GM12865 (cell line): ENCODE measurements at regions not wholly inside any gene's neighbourhood (a gene's known extent, or its start where the extent isn't known, plus 50 kb on each side); places are given as distances from the start of the nearest gene placed in this dataset.
"Not testable (repeated sequence)": the region's sequence is repeated elsewhere in the genome, so short reads cannot be mapped to it uniquely, and the experiment has no call there.

Source experiments
- DNase-seq: peaks from one replicate; pipeline ENCODE4 v3.0.0; 2010; ENCODE audit warnings: low read depth
- H3K4me3 ChIP-seq: 2 replicates; pipeline ENCODE4 v1.5.1; 2011; ENCODE audit warnings: mild to moderate bottlenecking, low read depth, low read length, control low read depth
- TF ChIP-seq, protein P1 (sequence below): IDR thresholded peaks from 2 replicates; pipeline ENCODE4 v1.5.1; 2011; ENCODE audit warnings: low read length, control low read depth, low read depth, inconsistent platforms; ENCODE audit not compliant: insufficient read depth; ENCODE audit errors: missing control alignments

DNA sequence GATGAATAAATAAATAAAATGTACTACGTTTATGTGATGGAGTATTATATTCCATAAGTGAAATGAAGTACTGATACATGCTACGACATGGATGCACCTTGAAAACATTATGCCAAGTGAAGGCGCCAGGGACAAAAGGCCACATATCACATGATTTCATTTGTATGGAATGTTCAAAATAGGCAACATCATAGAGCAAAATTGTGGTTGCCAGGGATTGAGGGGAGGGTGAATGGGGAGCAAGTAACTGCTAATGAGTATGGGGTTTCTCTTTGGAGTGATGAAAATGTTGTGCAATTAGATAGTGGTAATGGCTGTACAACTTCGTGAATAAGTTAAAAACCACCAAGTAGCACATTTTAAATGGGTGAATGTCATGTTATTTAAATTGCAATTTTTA is 132.8 kb downstream of the SLC38A4 start:
- no peak overlapping the region for H3K4me3 ChIP-seq
- no peak for DNase-seq
- TF ChIP-seq, protein P1, sequence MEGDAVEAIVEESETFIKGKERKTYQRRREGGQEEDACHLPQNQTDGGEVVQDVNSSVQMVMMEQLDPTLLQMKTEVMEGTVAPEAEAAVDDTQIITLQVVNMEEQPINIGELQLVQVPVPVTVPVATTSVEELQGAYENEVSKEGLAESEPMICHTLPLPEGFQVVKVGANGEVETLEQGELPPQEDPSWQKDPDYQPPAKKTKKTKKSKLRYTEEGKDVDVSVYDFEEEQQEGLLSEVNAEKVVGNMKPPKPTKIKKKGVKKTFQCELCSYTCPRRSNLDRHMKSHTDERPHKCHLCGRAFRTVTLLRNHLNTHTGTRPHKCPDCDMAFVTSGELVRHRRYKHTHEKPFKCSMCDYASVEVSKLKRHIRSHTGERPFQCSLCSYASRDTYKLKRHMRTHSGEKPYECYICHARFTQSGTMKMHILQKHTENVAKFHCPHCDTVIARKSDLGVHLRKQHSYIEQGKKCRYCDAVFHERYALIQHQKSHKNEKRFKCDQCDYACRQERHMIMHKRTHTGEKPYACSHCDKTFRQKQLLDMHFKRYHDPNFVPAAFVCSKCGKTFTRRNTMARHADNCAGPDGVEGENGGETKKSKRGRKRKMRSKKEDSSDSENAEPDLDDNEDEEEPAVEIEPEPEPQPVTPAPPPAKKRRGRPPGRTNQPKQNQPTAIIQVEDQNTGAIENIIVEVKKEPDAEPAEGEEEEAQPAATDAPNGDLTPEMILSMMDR = no peak

DNA sequence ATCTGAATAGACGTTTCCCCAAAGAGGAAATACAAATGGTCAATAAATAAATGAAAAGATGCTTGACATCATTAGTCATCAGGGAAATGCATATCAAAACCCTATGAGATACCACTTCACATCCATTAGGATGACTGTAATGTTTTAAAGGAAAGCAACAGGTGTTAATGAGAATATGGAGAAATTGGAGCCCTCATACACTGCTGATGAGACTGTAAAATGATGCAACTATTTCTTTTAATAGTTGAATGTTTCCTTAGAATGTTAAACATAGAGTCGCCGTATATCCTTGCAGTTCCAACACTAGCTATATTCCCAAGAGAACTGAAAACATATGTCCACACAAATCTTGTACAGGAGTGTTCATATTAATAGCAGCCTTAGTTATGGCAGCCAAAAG is 133.2 kb downstream of the SLC38A4 start:
- no peak overlapping the region for H3K4me3 ChIP-seq
- DNase-seq = no peak
- TF ChIP-seq, protein P1 = no peak

DNA sequence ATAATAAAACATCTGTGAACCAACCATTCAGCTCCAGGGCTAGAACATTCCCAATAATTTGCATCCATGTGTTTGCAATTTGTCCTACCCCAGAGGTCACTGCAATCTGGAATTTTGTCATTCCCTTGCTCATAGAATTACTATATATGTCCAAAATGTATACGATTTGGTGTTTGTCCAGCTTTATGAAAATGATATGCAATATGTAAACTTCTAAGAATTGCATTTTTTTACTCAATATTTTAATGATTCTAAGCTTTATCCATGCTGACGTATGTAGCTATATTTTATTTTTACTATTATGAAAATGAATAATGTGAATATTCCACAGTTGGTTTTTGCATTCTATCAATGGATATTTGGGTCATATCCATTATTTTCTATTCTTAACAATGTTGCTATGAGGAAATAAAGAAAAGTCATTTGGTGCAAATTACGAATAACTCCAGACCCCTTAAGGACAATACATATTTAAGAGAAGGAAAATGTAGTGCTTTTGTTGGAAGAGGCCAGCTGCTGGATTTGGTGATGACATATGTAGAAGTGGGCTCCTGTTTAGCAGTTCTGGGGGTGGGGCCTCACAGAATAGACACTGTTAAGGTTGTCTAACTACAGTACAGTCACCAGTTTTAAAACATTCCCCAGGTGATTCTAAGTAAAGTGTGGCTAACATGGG is 139.4 kb downstream of the SLC38A4 start:
- no peak for DNase-seq
- TF ChIP-seq, protein P1 = no peak
- no peak overlapping the region for H3K4me3 ChIP-seq

DNA sequence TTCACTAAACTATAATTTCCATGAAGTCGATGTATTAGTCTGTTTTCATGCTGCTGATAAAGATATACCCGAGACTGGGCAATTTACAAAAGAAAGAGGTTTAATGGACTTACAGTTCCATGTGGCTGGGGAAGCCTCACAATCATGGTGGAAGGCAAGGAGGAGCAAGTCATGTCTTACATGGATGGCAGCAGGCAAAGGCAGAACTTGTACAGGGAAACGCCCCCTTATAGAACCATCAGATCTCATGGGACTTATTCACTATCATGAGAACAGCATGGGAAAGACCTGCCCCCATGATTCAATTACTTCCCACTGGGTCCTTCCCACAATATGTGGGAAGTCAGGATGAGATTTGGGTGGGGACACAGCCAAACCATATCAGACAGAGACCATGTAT is 141.6 kb downstream of the SLC38A4 start:
- DNase-seq, H3K4me3 ChIP-seq: not testable (repeated sequence)

DNA sequence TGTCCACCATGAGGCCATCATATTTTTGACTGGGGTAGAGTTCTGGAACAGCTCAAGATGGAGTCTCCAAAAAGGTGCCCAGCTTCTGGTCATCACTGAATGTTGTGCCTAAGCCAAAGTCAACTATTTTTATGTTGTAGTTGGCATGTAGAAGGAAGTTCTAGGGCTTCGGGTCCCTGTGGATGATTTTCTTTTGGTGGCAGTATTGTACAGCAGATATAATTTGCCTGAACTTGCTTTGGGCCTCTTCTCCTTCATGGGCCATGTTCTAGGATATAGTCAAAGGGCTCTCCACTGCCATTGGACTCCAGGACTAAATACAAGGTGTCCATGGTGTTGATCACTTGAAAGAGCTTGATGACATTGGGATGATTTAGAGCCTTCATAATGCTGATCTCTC is 143.6 kb downstream of the SLC38A4 start:
- TF ChIP-seq, protein P1 = no peak
- DNase-seq = no peak
- H3K4me3 ChIP-seq = no peak overlapping the region

DNA sequence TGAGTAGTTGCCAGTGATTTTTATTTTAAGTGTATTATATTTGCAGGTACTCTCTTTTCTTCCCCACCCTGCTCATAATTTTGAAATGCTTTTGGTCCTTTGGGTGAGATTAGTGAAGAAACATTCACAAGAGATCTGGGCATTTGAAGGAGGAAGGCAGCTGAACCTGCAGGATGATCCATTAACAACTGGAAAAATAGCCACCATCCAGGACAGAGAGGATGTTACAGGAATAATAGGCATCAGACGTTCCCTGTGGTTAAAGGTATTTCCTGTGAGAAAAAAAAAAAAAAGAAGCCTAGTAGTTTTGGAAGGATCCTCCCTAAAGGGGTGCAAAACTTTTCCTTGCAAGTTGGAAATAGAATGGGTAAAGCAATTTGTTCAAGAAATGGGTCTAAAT is 145.3 kb downstream of the SLC38A4 start:
- TF ChIP-seq, protein P1 = no peak
- no peak for DNase-seq
- no peak overlapping the region for H3K4me3 ChIP-seq

DNA sequence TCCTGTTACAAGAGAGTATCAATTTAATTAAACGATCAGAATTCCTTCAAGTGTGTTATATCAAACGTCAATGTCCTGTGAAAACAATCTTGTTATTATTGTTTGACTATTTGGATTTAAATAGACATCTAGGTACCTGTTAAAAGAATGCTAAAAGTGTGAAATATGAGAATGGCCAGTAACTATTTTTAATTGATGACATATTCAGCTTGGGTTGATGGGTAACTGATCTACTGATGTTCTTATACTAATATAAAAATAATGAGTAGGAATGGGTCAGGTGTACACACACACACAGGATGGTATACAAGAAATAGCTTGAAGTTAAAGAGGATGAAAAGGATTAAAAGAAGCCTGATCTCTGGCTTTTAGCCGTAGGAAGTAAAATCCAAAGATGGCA is 146.0 kb downstream of the SLC38A4 start:
- TF ChIP-seq, protein P1 = no peak

DNA sequence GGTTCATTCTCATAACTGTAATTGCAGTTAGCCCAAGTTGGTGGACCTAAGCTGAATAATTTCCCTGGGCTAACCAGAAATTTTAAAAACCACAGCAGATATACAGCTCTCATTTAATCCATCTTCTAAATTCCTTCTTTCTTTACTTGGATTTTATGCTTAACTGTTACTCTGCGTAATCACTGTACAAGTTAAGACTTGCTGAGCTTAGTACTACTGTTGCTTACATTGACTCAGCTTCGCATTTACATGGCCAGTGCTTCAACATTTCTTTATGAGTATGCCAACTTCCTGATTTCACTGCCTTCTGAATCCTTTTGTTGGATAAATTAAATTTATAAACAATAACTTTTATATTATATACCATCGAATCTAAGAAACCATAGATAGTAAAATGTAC is 147.4 kb downstream of the SLC38A4 start:
- no peak for DNase-seq
- no peak overlapping the region for H3K4me3 ChIP-seq
- TF ChIP-seq, protein P1 = no peak

More for the DNA sequence above, 146.0 kb downstream of the SLC38A4 start:
- H3K4me3 ChIP-seq = no peak overlapping the region
- no peak for DNase-seq
